B cell (primary cell): ENCODE measurements at regions not wholly inside any gene's neighbourhood (a gene's known extent, or its start where the extent isn't known, plus 50 kb on each side); places are given as distances from the start of the nearest gene placed in this dataset.

Experiments used
- EZH2 ChIP-seq: IDR thresholded peaks from 2 replicates; pipeline ENCODE4 v1.6.1; 2012; ENCODE audit warnings: borderline replicate concordance, low read depth, mild to moderate bottlenecking, moderate library complexity, low read length; ENCODE audit not compliant: insufficient read depth, poor library complexity, severe bottlenecking
- TF ChIP-seq, protein P1 (sequence below): fragments of 200-600 bp; IDR thresholded peaks from one replicate; pipeline ENCODE4 v1.8.0; 2022; ENCODE audit warnings: antibody characterized with exemption, mild to moderate bottlenecking

DNA sequence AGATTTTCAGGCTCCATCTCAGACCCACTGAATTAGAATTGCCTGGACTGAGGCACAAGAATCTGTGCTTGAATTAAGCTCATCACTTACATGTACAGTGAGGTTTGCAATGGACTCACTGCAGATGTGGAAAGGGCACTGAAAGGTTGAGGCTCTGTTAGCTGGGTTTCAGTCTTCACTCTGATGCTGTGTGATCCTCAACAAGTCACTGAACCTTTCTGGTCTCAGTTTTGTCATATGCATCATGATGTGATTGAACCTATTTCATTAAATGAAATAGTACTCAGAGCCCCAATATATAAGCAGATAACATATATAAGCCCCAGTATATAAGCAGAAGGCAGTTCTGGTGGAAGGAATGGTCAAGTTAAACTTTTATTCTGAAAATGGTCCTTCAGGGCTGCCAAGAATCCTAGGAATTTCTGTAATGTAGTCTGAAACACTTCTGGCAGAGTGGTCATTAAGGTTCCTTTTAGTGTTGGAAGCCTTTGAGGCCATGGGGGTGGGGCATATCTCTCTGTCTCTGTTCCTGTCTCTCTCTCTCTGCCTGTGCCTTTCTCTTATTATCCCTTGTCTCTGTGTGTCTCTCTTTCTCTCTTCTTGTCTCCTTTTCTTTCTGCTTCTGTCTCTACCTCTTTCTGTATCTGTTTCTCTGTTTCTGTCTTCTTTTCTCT is 110.4 kb downstream of the ADCYAP1 start:
- TF ChIP-seq, protein P1, sequence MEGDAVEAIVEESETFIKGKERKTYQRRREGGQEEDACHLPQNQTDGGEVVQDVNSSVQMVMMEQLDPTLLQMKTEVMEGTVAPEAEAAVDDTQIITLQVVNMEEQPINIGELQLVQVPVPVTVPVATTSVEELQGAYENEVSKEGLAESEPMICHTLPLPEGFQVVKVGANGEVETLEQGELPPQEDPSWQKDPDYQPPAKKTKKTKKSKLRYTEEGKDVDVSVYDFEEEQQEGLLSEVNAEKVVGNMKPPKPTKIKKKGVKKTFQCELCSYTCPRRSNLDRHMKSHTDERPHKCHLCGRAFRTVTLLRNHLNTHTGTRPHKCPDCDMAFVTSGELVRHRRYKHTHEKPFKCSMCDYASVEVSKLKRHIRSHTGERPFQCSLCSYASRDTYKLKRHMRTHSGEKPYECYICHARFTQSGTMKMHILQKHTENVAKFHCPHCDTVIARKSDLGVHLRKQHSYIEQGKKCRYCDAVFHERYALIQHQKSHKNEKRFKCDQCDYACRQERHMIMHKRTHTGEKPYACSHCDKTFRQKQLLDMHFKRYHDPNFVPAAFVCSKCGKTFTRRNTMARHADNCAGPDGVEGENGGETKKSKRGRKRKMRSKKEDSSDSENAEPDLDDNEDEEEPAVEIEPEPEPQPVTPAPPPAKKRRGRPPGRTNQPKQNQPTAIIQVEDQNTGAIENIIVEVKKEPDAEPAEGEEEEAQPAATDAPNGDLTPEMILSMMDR: no peak
- TF ChIP-seq EZH2: no peak
